Left ventricle myocardium superior (tissue), 1 donor: ENCODE measurements at regions not wholly inside any gene's neighbourhood (a gene's known extent, or its start where the extent isn't known, plus 50 kb on each side); places are given as distances from the start of the nearest gene placed in this dataset.

Experiments used
- ATAC-seq: fragments of 200-7000 bp; cut with Tn5 transposase; one replicate; pipeline ENCODE4 v1.9.1; 2020; ENCODE audit warnings: mild to moderate bottlenecking, moderate library complexity
- DNase-seq: peaks from one replicate; pipeline ENCODE4 v3.0.0-alpha.2; 2020
- intact Hi-C: fragments of 100-400 bp; cut with micrococcal nuclease; formaldehyde crosslinking; loops from one replicate; pipeline ENCODE4 v1.11.0; 2022
- donor health status: DM: no; HTN: yes; CAD: no; lungs with severe emphysema.

GRCh38 chr2:228731517-228731916, 539.6 kb downstream of the PID1 start:
- DNase-seq (no peak), ATAC-seq (no peak)
- intact Hi-C loops = no loop called here

GRCh38 chr2:228728961-228729360, 542.1 kb downstream of the PID1 start:
- DNase-seq = no peak
- no peak for ATAC-seq
- intact Hi-C loops = no loop called here

GRCh38 chr2:228725031-228725430, 543.5 kb upstream of the SPHKAP start:
- ATAC-seq (no peak), DNase-seq (no peak)
- intact Hi-C loops = no loop called here

GRCh38 chr2:228723599-228723998, 542.1 kb upstream of the SPHKAP start:
- no peak for DNase-seq
- ATAC-seq = no peak
- intact Hi-C loops = no loop called here

GRCh38 chr2:228722311-228722710, 540.8 kb upstream of the SPHKAP start:
- DNase-seq = no peak
- intact Hi-C loops = no loop called here
- no peak for ATAC-seq

- ATAC-seq = no peak
- no peak for DNase-seq
- intact Hi-C loops = no loop called here
Measured at GRCh38 chr2:228720895-228721294, 539.4 kb upstream of the SPHKAP start.

GRCh38 chr2:228709788-228710371, 528.4 kb upstream of the SPHKAP start:
- no peak for DNase-seq
- ATAC-seq = no peak
- intact Hi-C loops = no loop called here

GRCh38 chr2:228707846-228708245, 526.4 kb upstream of the SPHKAP start:
- DNase-seq = no peak
- intact Hi-C loops = no loop called here
- no peak for ATAC-seq

- intact Hi-C loops = no loop called here
- ATAC-seq (no peak), DNase-seq (no peak)
Measured at GRCh38 chr2:228705318-228705717, 523.8 kb upstream of the SPHKAP start.

- DNase-seq (no peak), ATAC-seq (no peak)
- intact Hi-C loops = no loop called here
Measured at GRCh38 chr2:228703152-228703551, 521.7 kb upstream of the SPHKAP start.

- no peak for DNase-seq
- ATAC-seq = no peak
- intact Hi-C loops = no loop called here
Measured at GRCh38 chr2:228701506-228701905, 520.0 kb upstream of the SPHKAP start.

- ATAC-seq (no peak), DNase-seq (no peak)
- intact Hi-C loops = no loop called here
Measured at GRCh38 chr2:228700638-228701037, 519.2 kb upstream of the SPHKAP start.

GRCh38 chr2:228699888-228700287, 518.4 kb upstream of the SPHKAP start:
- no peak for ATAC-seq
- intact Hi-C loops = loop anchor here (10.0 kb wide), 1 partner anchor 575 kb away; the partner anchor contains the start of gene PID1
- no peak for DNase-seq

GRCh38 chr2:228699400-228699799, 517.9 kb upstream of the SPHKAP start:
- intact Hi-C loops = loop anchor here (10.0 kb wide), 1 partner anchor 575 kb away; the partner anchor contains the start of gene PID1
- DNase-seq (no peak), ATAC-seq (peak; percentile 73)

- intact Hi-C loops = loop anchor here (10.0 kb wide), 1 partner anchor 576 kb away; the partner anchor contains the start of gene PID1
- ATAC-seq = no peak
- DNase-seq = no peak
Measured at GRCh38 chr2:228698963-228699362, 517.5 kb upstream of the SPHKAP start.

GRCh38 chr2:228697456-228697855, 516.0 kb upstream of the SPHKAP start:
- DNase-seq = no peak
- intact Hi-C loops = loop anchor here (10.0 kb wide), 1 partner anchor 577 kb away; the partner anchor contains the start of gene PID1
- ATAC-seq = no peak

GRCh38 chr2:228690681-228691080, 509.2 kb upstream of the SPHKAP start:
- DNase-seq = no peak
- intact Hi-C loops = loop anchor here (10.0 kb wide), 1 partner anchor 584 kb away; the partner anchor contains the start of gene PID1
- no peak for ATAC-seq

- intact Hi-C loops = no loop called here
- no peak for ATAC-seq
- no peak for DNase-seq
Measured at GRCh38 chr2:228689053-228689452, 507.6 kb upstream of the SPHKAP start.

- intact Hi-C loops = no loop called here
- DNase-seq = no peak
- no peak for ATAC-seq
Measured at GRCh38 chr2:228688007-228688645, 506.6 kb upstream of the SPHKAP start.

- ATAC-seq (no peak), DNase-seq (no peak)
- intact Hi-C loops = no loop called here
Measured at GRCh38 chr2:228681979-228682378, 500.5 kb upstream of the SPHKAP start.

GRCh38 chr2:228681426-228681825, 499.9 kb upstream of the SPHKAP start:
- ATAC-seq (peak; percentile 58), DNase-seq (no peak)
- intact Hi-C loops = no loop called here
